Neural progenitor cell (in vitro differentiated cells): ENCODE measurements at regions not wholly inside any gene's neighbourhood (a gene's known extent, or its start where the extent isn't known, plus 50 kb on each side); places are given as distances from the start of the nearest gene placed in this dataset.

Source experiments
- DNase-seq: peaks from one replicate; pipeline ENCODE4 v3.0.0-alpha.2; 2016; ENCODE audit warnings: low spot score
- H2AFZ ChIP-seq: fragments of 200-600 bp; sonication (generic); replicated peaks from 2 replicates; pipeline ENCODE4 v1.6.1; 2016; ENCODE audit warnings: antibody characterized with exemption
- H3F3A ChIP-seq: fragments of 200-600 bp; sonication (generic); 2 replicates; pipeline ENCODE4 v1.6.1; 2016; ENCODE audit warnings: antibody characterized with exemption, low read depth
- H3K27ac ChIP-seq: fragments of 200-600 bp; sonication (generic); 2 replicates; pipeline ENCODE4 v1.5.1; 2016; ENCODE audit warnings: mild to moderate bottlenecking
- H3K27me3 ChIP-seq: fragments of 200-600 bp; sonication (generic); 2 replicates; pipeline ENCODE4 v1.6.1; 2016; ENCODE audit warnings: mild to moderate bottlenecking, moderate library complexity
- H3K36me3 ChIP-seq: fragments of 200-600 bp; sonication (generic); 2 replicates; pipeline ENCODE4 v1.5.1; 2016
- H3K4me1 ChIP-seq: fragments of 200-600 bp; sonication (generic); 2 replicates; pipeline ENCODE4 v1.6.1; 2016; ENCODE audit warnings: mixed run types
- H3K4me2 ChIP-seq: fragments of 200-600 bp; sonication (generic); 2 replicates; pipeline ENCODE4 v1.6.1; 2016
- H3K4me3 ChIP-seq: fragments of 200-600 bp; sonication (generic); 2 replicates; pipeline ENCODE4 v1.5.1; 2016
- H3K79me2 ChIP-seq: fragments of 200-600 bp; sonication (generic); 2 replicates; pipeline ENCODE4 v1.6.1; 2016; ENCODE audit warnings: low read depth
- H3K9ac ChIP-seq: fragments of 200-600 bp; sonication (generic); 2 replicates; pipeline ENCODE4 v1.6.1; 2016
- H3K9me3 ChIP-seq: fragments of 200-600 bp; sonication (generic); 2 replicates; pipeline ENCODE4 v1.5.1; 2016; ENCODE audit warnings: low read depth
- H4K20me1 ChIP-seq: fragments of 200-600 bp; sonication (generic); 2 replicates; pipeline ENCODE4 v1.6.1; 2016; ENCODE audit warnings: low read depth
- H3K27ac Mint-ChIP-seq: 3 replicates; pipeline ENCODE4 v1.8.0; 2021; ENCODE audit warnings: mixed read lengths
- H3K27me3 Mint-ChIP-seq: 2 replicates; pipeline ENCODE4 v1.8.0; 2022; ENCODE audit warnings: low read depth, mild to moderate bottlenecking, inconsistent platforms, moderate library complexity, mixed read lengths; ENCODE audit not compliant: insufficient read depth
- H3K36me3 Mint-ChIP-seq: 3 replicates; pipeline ENCODE4 v1.8.0; 2021; ENCODE audit warnings: mixed read lengths
- H3K4me1 Mint-ChIP-seq: 3 replicates; pipeline ENCODE4 v1.8.0; 2021; ENCODE audit warnings: mixed read lengths
- H3K4me3 Mint-ChIP-seq: 3 replicates; pipeline ENCODE4 v1.8.0; 2021; ENCODE audit warnings: mild to moderate bottlenecking, moderate library complexity, mixed read lengths
- H3K9me3 Mint-ChIP-seq: 3 replicates; pipeline ENCODE4 v1.8.0; 2020; ENCODE audit warnings: mixed read lengths
- EZH2 ChIP-seq: fragments of 200-600 bp; sonication (generic); IDR thresholded peaks from 2 replicates; pipeline ENCODE4 v1.6.1; 2017; ENCODE audit warnings: antibody characterized with exemption, mild to moderate bottlenecking, moderate library complexity
- EZH2phosphoT487 ChIP-seq: fragments of 200-600 bp; sonication (generic); IDR thresholded peaks from 2 replicates; pipeline ENCODE4 v1.6.1; 2017; ENCODE audit warnings: antibody characterized with exemption
- TF ChIP-seq, protein P1 (sequence below): fragments of 200-600 bp; sonication (generic); IDR thresholded peaks from 2 replicates; pipeline ENCODE4 v1.5.1; 2017; ENCODE audit warnings: antibody characterized with exemption, mild to moderate bottlenecking

GRCh38 chr9:40927851-40928802, 200.4 kb downstream of the FOXD4L6 start:
- H3K4me1 ChIP-seq: no peaks in the 10 kb centered on the region
- Mint-ChIP-seq H3K36me3 (no peaks in the 10 kb centered on the region), H3K9me3 (peaks cover 86% of the 10 kb centered on the region), H3K4me1 (no peaks in the 10 kb centered on the region), H3K27me3 (peaks cover 16% of the 10 kb centered on the region), H3K4me3 (no peak overlapping the region), H3K27ac (no peak overlapping the region)
- no peak overlapping the region for H3K27ac ChIP-seq
- no peaks in the 10 kb centered on the region for H3K36me3 ChIP-seq
- TF ChIP-seq EZH2 (no peak), EZH2phosphoT487 (no peak)
- TF ChIP-seq, protein P1, sequence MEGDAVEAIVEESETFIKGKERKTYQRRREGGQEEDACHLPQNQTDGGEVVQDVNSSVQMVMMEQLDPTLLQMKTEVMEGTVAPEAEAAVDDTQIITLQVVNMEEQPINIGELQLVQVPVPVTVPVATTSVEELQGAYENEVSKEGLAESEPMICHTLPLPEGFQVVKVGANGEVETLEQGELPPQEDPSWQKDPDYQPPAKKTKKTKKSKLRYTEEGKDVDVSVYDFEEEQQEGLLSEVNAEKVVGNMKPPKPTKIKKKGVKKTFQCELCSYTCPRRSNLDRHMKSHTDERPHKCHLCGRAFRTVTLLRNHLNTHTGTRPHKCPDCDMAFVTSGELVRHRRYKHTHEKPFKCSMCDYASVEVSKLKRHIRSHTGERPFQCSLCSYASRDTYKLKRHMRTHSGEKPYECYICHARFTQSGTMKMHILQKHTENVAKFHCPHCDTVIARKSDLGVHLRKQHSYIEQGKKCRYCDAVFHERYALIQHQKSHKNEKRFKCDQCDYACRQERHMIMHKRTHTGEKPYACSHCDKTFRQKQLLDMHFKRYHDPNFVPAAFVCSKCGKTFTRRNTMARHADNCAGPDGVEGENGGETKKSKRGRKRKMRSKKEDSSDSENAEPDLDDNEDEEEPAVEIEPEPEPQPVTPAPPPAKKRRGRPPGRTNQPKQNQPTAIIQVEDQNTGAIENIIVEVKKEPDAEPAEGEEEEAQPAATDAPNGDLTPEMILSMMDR: no peak
- no peak overlapping the region for H3K4me2 ChIP-seq
- H3K79me2 ChIP-seq: no peaks in the 10 kb centered on the region
- peaks cover 38% of the 10 kb centered on the region for H3K9me3 ChIP-seq
- H3K4me3 ChIP-seq: no peak overlapping the region
- H3K27me3 ChIP-seq: peaks cover 86% of the 10 kb centered on the region
- no peaks in the 10 kb centered on the region for H3F3A ChIP-seq
- no peaks in the 10 kb centered on the region for H4K20me1 ChIP-seq
- H3K9ac ChIP-seq: no peak overlapping the region
- no peak overlapping the region for H2AFZ ChIP-seq
- no peak for DNase-seq

GRCh38 chr9:40927260-40927631, 201.2 kb downstream of the FOXD4L6 start:
- H3K9me3 ChIP-seq: peaks cover 38% of the 10 kb centered on the region
- peaks cover 88% of the 10 kb centered on the region for H3K9me3 Mint-ChIP-seq

GRCh38 chr9:40926404-40927259, 201.8 kb downstream of the FOXD4L6 start:
- Histone ChIP-seq H3K9me3 (peaks cover 38% of the 10 kb centered on the region), H3K4me3 (no peak overlapping the region), H3K4me1 (no peaks in the 10 kb centered on the region), H3F3A (no peaks in the 10 kb centered on the region), H3K79me2 (no peaks in the 10 kb centered on the region), H3K27me3 (peaks cover 93% of the 10 kb centered on the region), H3K9ac (no peak overlapping the region), H3K4me2 (no peak overlapping the region), H3K27ac (no peak overlapping the region), H2AFZ (no peak overlapping the region), H3K36me3 (no peaks in the 10 kb centered on the region), H4K20me1 (no peaks in the 10 kb centered on the region)
- H3K27me3 Mint-ChIP-seq: peaks cover 16% of the 10 kb centered on the region
- no peaks in the 10 kb centered on the region for H3K4me1 Mint-ChIP-seq
- TF ChIP-seq EZH2phosphoT487: no peak
- TF ChIP-seq EZH2: no peak
- TF ChIP-seq, protein P1: no peak
- no peak for DNase-seq
- peaks cover 86% of the 10 kb centered on the region for H3K9me3 Mint-ChIP-seq
- peaks cover 2% of the 10 kb centered on the region for H3K36me3 Mint-ChIP-seq
- H3K4me3 Mint-ChIP-seq: no peak overlapping the region
- H3K27ac Mint-ChIP-seq: no peak overlapping the region

More at GRCh38 chr9:40927260-40927631, 201.2 kb downstream of the FOXD4L6 start:
- Mint-ChIP-seq H3K27me3 (peaks cover 16% of the 10 kb centered on the region), H3K4me3 (no peak overlapping the region), H3K27ac (no peak overlapping the region), H3K36me3 (no peaks in the 10 kb centered on the region), H3K4me1 (no peaks in the 10 kb centered on the region)
- H3K36me3 ChIP-seq: no peaks in the 10 kb centered on the region
- no peaks in the 10 kb centered on the region for H3F3A ChIP-seq
- no peaks in the 10 kb centered on the region for H4K20me1 ChIP-seq
- H3K4me3 ChIP-seq: no peak overlapping the region
- no peak for DNase-seq
- no peak overlapping the region for H3K27ac ChIP-seq
- no peak overlapping the region for H2AFZ ChIP-seq
- H3K27me3 ChIP-seq: peaks cover 94% of the 10 kb centered on the region
- no peaks in the 10 kb centered on the region for H3K4me1 ChIP-seq
- H3K79me2 ChIP-seq: no peaks in the 10 kb centered on the region
- TF ChIP-seq EZH2 (no peak), EZH2phosphoT487 (no peak)
- TF ChIP-seq, protein P1: no peak
- H3K9ac ChIP-seq: no peak overlapping the region
- H3K4me2 ChIP-seq: no peak overlapping the region
